ENCODE measurements at regions not wholly inside any gene's neighbourhood (a gene's known extent, or its start where the extent isn't known, plus 50 kb on each side); places are given as distances from the start of the nearest gene placed in this dataset.
"Not testable (repeated sequence)": the region's sequence is repeated elsewhere in the genome, so short reads cannot be mapped to it uniquely, and the experiment has no call there.

DNA sequence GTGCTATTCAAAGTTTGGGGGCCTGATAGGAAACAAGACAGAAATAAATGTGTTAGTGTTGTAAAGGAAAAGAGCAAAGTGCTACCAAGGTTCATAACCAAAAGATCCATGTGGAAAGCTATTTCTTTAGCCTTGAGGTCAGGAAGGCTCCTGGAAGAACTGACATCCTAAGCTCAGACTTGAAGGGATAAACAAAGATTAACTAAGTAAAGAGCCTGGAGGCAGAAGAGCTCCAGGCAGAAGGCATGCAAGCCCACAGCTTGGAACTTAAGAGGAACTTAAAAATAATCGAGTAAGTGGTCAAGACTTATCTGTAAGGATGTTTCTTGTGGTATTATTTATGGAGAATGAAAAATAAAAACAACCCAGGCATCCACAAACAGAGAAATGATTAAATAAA is 245.0 kb upstream of the MGAT5 start:
- H3K9me3 Mint-ChIP-seq = no peaks in the 10 kb centered on the region
- peaks cover 71% of the 10 kb centered on the region for H3K4me1 Mint-ChIP-seq (ENCODE audit: low read depth)
- H3K4me3 Mint-ChIP-seq = no peak overlapping the region
- DNase-seq = no peak
- TF ChIP-seq CTCF (IDR thresholded peaks at IDR 0.05) = no peak
- H3K27ac Mint-ChIP-seq = peak overlapping the region; percentile 55; the same call in 1 of the 2 replicates
- H3K36me3 Mint-ChIP-seq (ENCODE audit: low read depth) = peaks cover 7% of the 10 kb centered on the region; the same call in 1 of the 2 replicates
- peaks cover 1% of the 10 kb centered on the region; the same call in 1 of the 2 replicates for H3K27me3 Mint-ChIP-seq (ENCODE audit: insufficient read depth)

DNA sequence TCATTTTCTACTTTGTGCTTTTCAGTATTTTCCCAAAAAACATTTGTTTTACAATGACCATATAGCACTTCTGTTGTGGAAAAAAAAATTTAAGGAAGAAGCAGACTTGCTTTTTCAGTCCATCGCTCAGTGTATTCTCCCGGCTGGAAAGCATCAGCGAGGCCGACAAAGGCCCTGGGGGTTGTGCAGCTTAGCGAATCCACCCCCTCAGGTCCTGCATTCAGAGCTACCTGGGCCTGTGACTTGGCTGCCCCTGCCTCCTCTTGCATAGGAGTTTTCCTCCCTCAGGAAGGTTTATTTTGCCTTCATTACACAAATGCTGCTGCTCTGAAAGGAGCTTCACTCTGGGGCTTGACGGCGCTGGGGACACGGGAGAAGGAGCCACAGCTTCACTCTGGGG is 244.4 kb upstream of the MGAT5 start:
- no peak overlapping the region for H3K4me3 Mint-ChIP-seq
- peaks cover 7% of the 10 kb centered on the region; the same call in 1 of the 2 replicates for H3K36me3 Mint-ChIP-seq (ENCODE audit: low read depth)
- H3K27ac Mint-ChIP-seq = no peak overlapping the region

DNA sequence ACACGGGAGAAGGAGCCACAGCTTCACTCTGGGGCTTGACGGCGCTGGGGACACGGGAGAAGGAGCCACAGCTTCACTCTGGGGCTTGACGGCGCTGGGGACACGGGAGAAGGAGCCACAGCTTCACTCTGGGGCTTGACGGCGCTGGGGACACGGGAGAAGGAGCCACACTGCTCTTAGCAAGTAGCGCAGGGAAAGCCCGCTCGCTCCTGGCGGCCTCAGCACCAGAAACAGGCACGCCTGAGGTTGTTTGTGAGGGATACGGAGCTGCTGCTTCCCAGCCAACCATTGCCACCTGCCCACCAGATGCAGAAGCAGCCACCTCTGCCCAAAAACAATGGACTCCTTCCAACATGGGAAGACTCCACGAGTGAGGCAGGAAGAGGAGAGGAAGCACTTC is 244.0 kb upstream of the MGAT5 start:
- H3K9me3 Mint-ChIP-seq; H3K27me3 Mint-ChIP-seq (ENCODE audit: insufficient read depth); DNase-seq; H3K36me3 Mint-ChIP-seq (ENCODE audit: low read depth); H3K4me3 Mint-ChIP-seq; H3K27ac Mint-ChIP-seq: not testable (repeated sequence)
- H3K4me1 Mint-ChIP-seq (ENCODE audit: low read depth) = peaks cover 73% of the 10 kb centered on the region

More for the DNA sequence above, 244.4 kb upstream of the MGAT5 start:
- no peak for TF ChIP-seq CTCF (IDR thresholded peaks at IDR 0.05)
- Mint-ChIP-seq H3K4me1 (ENCODE audit: low read depth) (peaks cover 73% of the 10 kb centered on the region), H3K9me3 (no peaks in the 10 kb centered on the region), H3K27me3 (ENCODE audit: insufficient read depth) (peaks cover 1% of the 10 kb centered on the region; the same call in 1 of the 2 replicates)
- DNase-seq = no peak

DNA sequence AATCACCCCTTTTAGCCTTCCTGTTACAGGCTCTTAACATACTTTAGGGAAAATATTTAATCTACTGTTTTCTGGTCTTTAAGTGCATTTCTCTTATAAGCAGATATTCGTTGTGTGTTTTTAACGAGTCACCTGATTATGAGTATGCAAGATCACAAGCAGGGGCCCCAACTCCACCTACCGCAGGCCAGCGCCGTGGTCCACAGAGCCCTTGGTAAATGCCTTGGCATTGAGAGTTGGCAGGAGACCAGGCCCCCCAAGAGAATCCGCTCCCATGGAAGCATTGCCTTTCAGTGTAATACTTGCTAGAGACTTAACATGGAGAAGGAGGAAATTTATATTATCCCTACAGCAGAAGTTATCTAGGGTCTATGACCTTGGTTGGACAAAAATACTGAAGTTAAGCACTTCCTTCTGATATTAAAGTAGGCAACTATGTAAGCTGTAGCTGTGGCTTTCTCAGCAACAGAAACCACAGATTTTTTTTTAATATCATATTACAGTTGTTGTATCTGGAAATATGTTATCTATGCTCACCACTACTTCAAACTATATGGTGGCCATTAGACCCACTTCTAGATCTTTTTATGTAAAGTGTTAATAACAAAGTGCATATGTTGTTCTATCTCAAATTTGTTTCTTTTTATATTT is 241.8 kb upstream of the MGAT5 start:
- no peak for DNase-seq
- no peaks in the 10 kb centered on the region for H3K9me3 Mint-ChIP-seq
- peaks cover 84% of the 10 kb centered on the region for H3K4me1 Mint-ChIP-seq (ENCODE audit: low read depth)
- peaks cover under 1% of the 10 kb centered on the region; the same call in 1 of the 2 replicates for H3K36me3 Mint-ChIP-seq (ENCODE audit: low read depth)
- H3K27me3 Mint-ChIP-seq (ENCODE audit: insufficient read depth) = peaks cover 1% of the 10 kb centered on the region; the same call in 1 of the 2 replicates
- no peak for TF ChIP-seq CTCF (IDR thresholded peaks at IDR 0.05)
- H3K4me3 Mint-ChIP-seq = 0 out of 2 replicates have a peak overlapping the region, but pooled peaks have one; percentile 20
- peak overlapping the region; percentile 73 for H3K27ac Mint-ChIP-seq

DNA sequence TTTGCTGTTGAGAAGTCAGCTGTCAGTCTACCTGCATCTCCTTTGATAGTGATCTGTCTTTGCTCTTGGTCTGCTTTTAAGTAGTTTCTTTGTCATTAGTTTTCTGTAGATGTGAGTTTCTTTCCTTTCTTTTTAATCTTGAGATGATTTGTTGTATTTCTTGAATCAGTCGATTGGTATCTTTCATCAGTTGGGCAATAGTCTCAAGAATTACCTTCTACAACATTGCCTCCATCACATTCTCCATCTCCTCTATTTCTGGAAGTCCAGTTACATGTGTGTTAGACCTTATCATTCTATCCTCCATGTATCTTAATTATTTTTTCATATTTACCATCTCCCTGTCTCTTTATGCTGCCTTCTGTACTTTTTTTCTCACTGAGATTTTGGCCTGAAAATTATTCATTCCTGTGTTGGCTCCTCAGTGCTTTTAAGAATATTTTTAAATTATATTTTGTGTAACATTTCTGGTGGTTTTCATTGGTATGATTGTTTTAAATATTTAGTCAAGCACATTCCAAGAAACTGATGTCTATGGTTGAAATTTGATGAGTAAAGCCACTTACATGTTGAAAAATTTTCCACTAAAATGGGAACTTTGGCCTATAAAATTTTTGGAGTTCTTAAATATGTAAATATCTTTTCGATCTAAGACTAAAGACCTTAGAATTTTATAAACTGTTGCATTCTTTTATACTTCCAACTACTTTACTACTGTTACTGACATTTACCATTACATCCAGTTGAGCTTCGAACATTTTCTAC is 239.5 kb upstream of the MGAT5 start:
- H3K9me3 Mint-ChIP-seq = no peaks in the 10 kb centered on the region
- peak overlapping the region; percentile 73 for H3K27ac Mint-ChIP-seq
- peaks cover 91% of the 10 kb centered on the region for H3K4me1 Mint-ChIP-seq (ENCODE audit: low read depth)
- DNase-seq = peak; percentile 80
- no peaks in the 10 kb centered on the region for H3K27me3 Mint-ChIP-seq (ENCODE audit: insufficient read depth)
- H3K36me3 Mint-ChIP-seq (ENCODE audit: low read depth) = no peaks in the 10 kb centered on the region
- TF ChIP-seq CTCF (IDR thresholded peaks at IDR 0.05) = no peak
- peak overlapping the region; percentile 14 for H3K4me3 Mint-ChIP-seq

GRCh38 chr2:134019871-134020270 is 234.0 kb upstream of the MGAT5 start:
- no peak overlapping the region for H3K4me3 Mint-ChIP-seq
- no peak for TF ChIP-seq CTCF (IDR thresholded peaks at IDR 0.05)
- no peak overlapping the region for H3K27ac Mint-ChIP-seq
- no peaks in the 10 kb centered on the region for H3K27me3 Mint-ChIP-seq (ENCODE audit: insufficient read depth)
- no peaks in the 10 kb centered on the region for H3K9me3 Mint-ChIP-seq
- no peak for DNase-seq
- H3K36me3 Mint-ChIP-seq (ENCODE audit: low read depth) = no peaks in the 10 kb centered on the region
- H3K4me1 Mint-ChIP-seq (ENCODE audit: low read depth) = peaks cover 73% of the 10 kb centered on the region
